CD4-positive, alpha-beta T cell (primary cell): ENCODE measurements at regions not wholly inside any gene's neighbourhood (a gene's known extent, or its start where the extent isn't known, plus 50 kb on each side); places are given as distances from the start of the nearest gene placed in this dataset.

Experiments used
- ATAC-seq: fragments of 200-7000 bp; cut with Tn5 transposase; one replicate; pipeline ENCODE4 v1.10.0; 2022; ENCODE audit warnings: mild to moderate bottlenecking; ENCODE audit not compliant: poor library complexity
- CTCF ChIA-PET: fragments of 350-600 bp; sonication (Branson Sonifier 250); formaldehyde crosslinking; loops from one replicate; lab custom pipeline; 2021; ENCODE audit warnings: antibody characterized with exemption, inconsistent platforms; lab: Charles Lee
- POLR2A ChIA-PET: fragments of 350-600 bp; sonication (Branson Sonifier 250); formaldehyde crosslinking; loops from one replicate; lab custom pipeline; 2021; ENCODE audit warnings: antibody characterized with exemption, inconsistent platforms; lab: Charles Lee
- DNase-seq, 14 experiments: peaks; one replicate each; pipeline ENCODE4 v3.0.0-alpha.2; 2013 to 2020; ENCODE audit warnings: mixed read lengths in 2 of 14
- H3K27ac ChIP-seq, 2 donors: one replicate each; pipeline versions ENCODE4 v1.5.1 to v1.7.0; 2013; ENCODE audit warnings: low read length in 2 of 2, low read depth in 1 of 2, mild to moderate bottlenecking in 1 of 2
- H3K27me3 ChIP-seq, 2 experiments: 1 replicate in 1 of 2; 2 replicates in 1 of 2; pipeline versions ENCODE4 v1.6.1 to v1.7.0; 2013; ENCODE audit warnings: low read length in 2 of 2, control low read depth in 1 of 2, mild to moderate bottlenecking in 1 of 2, moderate library complexity in 1 of 2; ENCODE audit not compliant: insufficient read depth in 2 of 2, control insufficient read depth in 1 of 2
- H3K36me3 ChIP-seq: one replicate; pipeline ENCODE4 v1.6.1; 2013; ENCODE audit warnings: low read length, control low read depth; ENCODE audit not compliant: insufficient read depth
- H3K4me1 ChIP-seq: one replicate; pipeline ENCODE4 v1.6.1; 2013; ENCODE audit warnings: low read length, control low read depth; ENCODE audit not compliant: insufficient read depth
- H3K4me3 ChIP-seq: one replicate; pipeline ENCODE4 v1.5.1; 2013; ENCODE audit warnings: mild to moderate bottlenecking, low read length, moderate library complexity
- H3K9me3 ChIP-seq, 2 experiments: 1 replicate in 1 of 2; 2 replicates in 1 of 2; pipeline versions ENCODE4 v1.6.1 to v1.7.0; 2013; ENCODE audit warnings: low read length in 2 of 2, mild to moderate bottlenecking in 2 of 2, control low read depth in 1 of 2, moderate library complexity in 1 of 2; ENCODE audit not compliant: control insufficient read depth in 1 of 2, insufficient read depth in 1 of 2
- H3K27ac Mint-ChIP-seq: one replicate; pipeline ENCODE4 v1.8.0; 2020; ENCODE audit warnings: mixed read lengths
- H3K27me3 Mint-ChIP-seq: one replicate; pipeline ENCODE4 v1.8.0; 2021; ENCODE audit warnings: mixed read lengths
- H3K36me3 Mint-ChIP-seq: one replicate; pipeline ENCODE4 v1.8.0; 2021; ENCODE audit warnings: low read depth, mixed read lengths
- H3K4me1 Mint-ChIP-seq: one replicate; pipeline ENCODE4 v1.8.0; 2021; ENCODE audit warnings: low read depth, mixed read lengths
- H3K4me3 Mint-ChIP-seq: one replicate; pipeline ENCODE4 v1.8.0; 2020; ENCODE audit warnings: mild to moderate bottlenecking, mixed read lengths
- H3K9me3 Mint-ChIP-seq: one replicate; pipeline ENCODE4 v1.8.0; 2020; ENCODE audit warnings: mixed read lengths
- CTCF ChIP-seq: fragments of 200-600 bp; IDR thresholded peaks from one replicate; pipeline ENCODE4 v1.8.0; 2022; ENCODE audit warnings: antibody characterized with exemption, mild to moderate bottlenecking
- intact Hi-C, 2 experiments: fragments of 100-400 bp; cut with DNase I in 1 of 2; cut with micrococcal nuclease in 1 of 2; formaldehyde crosslinking; loops; one replicate each; pipeline versions ENCODE4 v1.15.1 to v1.9.0; 2023 to 2025; cut with DNase I, micrococcal nuclease

- ChIA-PET POLR2A (no interaction called here), CTCF (no interaction called here)
- no peak for DNase-seq
- Mint-ChIP-seq H3K9me3 (no peaks in the 10 kb centered on the region), H3K36me3 (no peaks in the 10 kb centered on the region), H3K27me3 (peaks cover 22% of the 10 kb centered on the region), H3K27ac (no peak overlapping the region), H3K4me3 (no peak overlapping the region), H3K4me1 (no peaks in the 10 kb centered on the region)
- TF ChIP-seq CTCF, result no peak
- no peak overlapping the region for H3K27ac ChIP-seq
- H3K4me3 ChIP-seq, result no peak overlapping the region
- H3K27me3 ChIP-seq, result no peaks in the 10 kb centered on the region
- H3K36me3 ChIP-seq, result no peaks in the 10 kb centered on the region
- no peaks in the 10 kb centered on the region for H3K9me3 ChIP-seq
- no peak for ATAC-seq
- no peaks in the 10 kb centered on the region for H3K4me1 ChIP-seq
- intact Hi-C loops, result no loop called here
Observed at GRCh38 chr20:23253524-23253923, 97.1 kb upstream of the NXT1 start.

- no peaks in the 10 kb centered on the region for H3K36me3 Mint-ChIP-seq
- H3K4me3 Mint-ChIP-seq, result no peak overlapping the region
- ChIA-PET CTCF (no interaction called here), POLR2A (no interaction called here)
- H3K27ac Mint-ChIP-seq, result no peak overlapping the region
- no peak for TF ChIP-seq CTCF
- H3K4me1 Mint-ChIP-seq, result no peaks in the 10 kb centered on the region
- Histone ChIP-seq H3K4me3 (no peak overlapping the region), H3K9me3 (no peaks in the 10 kb centered on the region), H3K4me1 (no peaks in the 10 kb centered on the region), H3K36me3 (no peaks in the 10 kb centered on the region), H3K27ac (no peak overlapping the region), H3K27me3 (no peaks in the 10 kb centered on the region)
- no peaks in the 10 kb centered on the region for H3K9me3 Mint-ChIP-seq
- intact Hi-C loops, result no loop called here
- DNase-seq (no peak), ATAC-seq (no peak)
- H3K27me3 Mint-ChIP-seq, result peaks cover 22% of the 10 kb centered on the region
Observed at GRCh38 chr20:23251779-23252178, 98.8 kb upstream of the NXT1 start.

GRCh38 chr20:23249541-23249940 is 101.0 kb upstream of the NXT1 start:
- Histone ChIP-seq H3K36me3 (no peaks in the 10 kb centered on the region), H3K4me3 (no peak overlapping the region), H3K27me3 (peaks cover 0 to 2% of the 10 kb centered on the region in 2 experiments), H3K4me1 (no peaks in the 10 kb centered on the region), H3K9me3 (peaks cover 0 to 3% of the 10 kb centered on the region in 2 experiments), H3K27ac (no peak overlapping the region)
- TF ChIP-seq CTCF, result no peak
- DNase-seq (no peak), ATAC-seq (no peak)
- Mint-ChIP-seq H3K36me3 (no peaks in the 10 kb centered on the region), H3K9me3 (no peaks in the 10 kb centered on the region), H3K4me1 (no peaks in the 10 kb centered on the region), H3K27ac (no peak overlapping the region), H3K27me3 (peaks cover 22% of the 10 kb centered on the region), H3K4me3 (no peak overlapping the region)
- CTCF ChIA-PET, result no interaction called here
- POLR2A ChIA-PET, result no interaction called here
- intact Hi-C loops, result no loop called here
